GM18873 (cell line): ENCODE measurements at regions not wholly inside any gene's neighbourhood (a gene's known extent, or its start where the extent isn't known, plus 50 kb on each side); places are given as distances from the start of the nearest gene placed in this dataset.

Source experiments
- ATAC-seq: cut with Tn5 transposase; IDR thresholded peaks from one replicate; pipeline ENCODE4 v1.9.1; 2021; ENCODE audit warnings: mild to moderate bottlenecking, moderate library complexity, moderate number of reproducible peaks; ENCODE audit not compliant: unreplicated experiment, low FRiP score

GRCh38 chr15:31271224-31271635 is 55.4 kb upstream of the KLF13 start:
- no peak for ATAC-seq

- ATAC-seq: no peak
These were observed 54.7 kb upstream of the KLF13 start for GRCh38 chr15:31271711-31272557.

- ATAC-seq: no peak
These were observed 53.9 kb upstream of the KLF13 start for GRCh38 chr15:31272558-31273257.

- ATAC-seq: no peak
These were observed 53.2 kb upstream of the KLF13 start for GRCh38 chr15:31273258-31273941.

- ATAC-seq: no peak
These were observed 51.9 kb upstream of the KLF13 start for GRCh38 chr15:31274496-31275330.

GRCh38 chr15:31275331-31276262 is 51.0 kb upstream of the KLF13 start:
- no peak for ATAC-seq

GRCh38 chr15:31276596-31277298 is 49.9 kb upstream of the KLF13 start:
- ATAC-seq: no peak
